ENCODE measurements at regions not wholly inside any gene's neighbourhood (a gene's known extent, or its start where the extent isn't known, plus 50 kb on each side); places are given as distances from the start of the nearest gene placed in this dataset.

DNA sequence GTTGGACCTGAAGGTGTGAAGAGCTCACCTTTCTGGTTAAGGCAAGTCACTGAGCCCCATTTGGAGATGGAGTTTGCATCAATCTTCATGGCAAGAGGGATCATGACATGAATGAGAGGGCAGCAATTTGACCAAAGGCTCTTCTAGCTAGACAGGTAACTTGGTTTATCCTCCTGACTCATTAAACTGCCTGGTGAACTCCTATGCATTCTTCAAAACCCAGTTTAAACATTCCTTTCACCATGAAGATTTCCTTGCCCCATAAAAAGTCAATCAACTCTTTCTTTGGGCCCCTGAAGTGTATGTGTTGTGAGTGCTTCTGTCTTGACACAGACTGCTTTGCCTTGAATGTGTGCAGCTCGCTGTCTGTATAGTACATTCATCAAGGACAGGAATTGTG, 120.0 kb upstream of the FOXF1 start:
- H3K9me3 ChIP-seq, result no peaks in the 10 kb centered on the region
- TF ChIP-seq, protein P1, sequence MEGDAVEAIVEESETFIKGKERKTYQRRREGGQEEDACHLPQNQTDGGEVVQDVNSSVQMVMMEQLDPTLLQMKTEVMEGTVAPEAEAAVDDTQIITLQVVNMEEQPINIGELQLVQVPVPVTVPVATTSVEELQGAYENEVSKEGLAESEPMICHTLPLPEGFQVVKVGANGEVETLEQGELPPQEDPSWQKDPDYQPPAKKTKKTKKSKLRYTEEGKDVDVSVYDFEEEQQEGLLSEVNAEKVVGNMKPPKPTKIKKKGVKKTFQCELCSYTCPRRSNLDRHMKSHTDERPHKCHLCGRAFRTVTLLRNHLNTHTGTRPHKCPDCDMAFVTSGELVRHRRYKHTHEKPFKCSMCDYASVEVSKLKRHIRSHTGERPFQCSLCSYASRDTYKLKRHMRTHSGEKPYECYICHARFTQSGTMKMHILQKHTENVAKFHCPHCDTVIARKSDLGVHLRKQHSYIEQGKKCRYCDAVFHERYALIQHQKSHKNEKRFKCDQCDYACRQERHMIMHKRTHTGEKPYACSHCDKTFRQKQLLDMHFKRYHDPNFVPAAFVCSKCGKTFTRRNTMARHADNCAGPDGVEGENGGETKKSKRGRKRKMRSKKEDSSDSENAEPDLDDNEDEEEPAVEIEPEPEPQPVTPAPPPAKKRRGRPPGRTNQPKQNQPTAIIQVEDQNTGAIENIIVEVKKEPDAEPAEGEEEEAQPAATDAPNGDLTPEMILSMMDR (IDR thresholded peaks at IDR 0.05), result no peak
- DNase-seq (ENCODE audit: low spot score), result no peak
- H3K27me3 ChIP-seq (replicated peaks; ENCODE audit: insufficient read depth), result no peaks in the 10 kb centered on the region
- no peak overlapping the region for H3K27ac ChIP-seq
- no peaks in the 10 kb centered on the region for H3K36me3 ChIP-seq
- no peak for ATAC-seq (ENCODE audit: insufficient number of reproducible peaks, low FRiP score, low read depth)
- no peak overlapping the region for H3K4me3 ChIP-seq
- no peaks in the 10 kb centered on the region for H3K4me1 ChIP-seq (ENCODE audit: control insufficient read depth in 1 of 2, low read depth in 2 of 2)

DNA sequence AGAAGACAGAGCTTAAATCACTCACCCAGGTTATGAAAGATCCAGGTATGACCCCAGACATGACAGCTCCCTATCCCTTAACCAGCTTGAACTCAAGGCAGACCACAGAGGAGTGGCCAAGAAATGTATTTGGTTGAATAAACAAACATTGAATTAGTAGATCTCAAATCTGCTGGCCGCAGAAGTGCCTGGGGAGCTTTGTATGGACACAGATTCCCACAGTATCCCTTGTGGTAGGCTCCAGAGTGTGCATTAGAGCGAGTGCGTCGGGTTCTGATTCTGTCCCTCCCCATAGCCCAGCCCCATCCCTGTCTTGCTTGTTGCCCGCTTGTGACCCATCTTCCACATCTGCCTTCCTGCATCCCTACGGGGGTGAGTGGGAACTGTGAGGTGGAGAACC, 118.8 kb upstream of the FOXF1 start:
- H3K4me3 ChIP-seq, result no peak overlapping the region
- no peak for DNase-seq (ENCODE audit: low spot score)
- H3K27me3 ChIP-seq (replicated peaks; ENCODE audit: insufficient read depth), result no peaks in the 10 kb centered on the region
- H3K27ac ChIP-seq, result no peak overlapping the region
- no peaks in the 10 kb centered on the region for H3K9me3 ChIP-seq
- no peaks in the 10 kb centered on the region for H3K36me3 ChIP-seq
- TF ChIP-seq, protein P1 (IDR thresholded peaks at IDR 0.05), result no peak
- no peaks in the 10 kb centered on the region for H3K4me1 ChIP-seq (ENCODE audit: control insufficient read depth in 1 of 2, low read depth in 2 of 2)
- no peak for ATAC-seq (ENCODE audit: insufficient number of reproducible peaks, low FRiP score, low read depth)

DNA sequence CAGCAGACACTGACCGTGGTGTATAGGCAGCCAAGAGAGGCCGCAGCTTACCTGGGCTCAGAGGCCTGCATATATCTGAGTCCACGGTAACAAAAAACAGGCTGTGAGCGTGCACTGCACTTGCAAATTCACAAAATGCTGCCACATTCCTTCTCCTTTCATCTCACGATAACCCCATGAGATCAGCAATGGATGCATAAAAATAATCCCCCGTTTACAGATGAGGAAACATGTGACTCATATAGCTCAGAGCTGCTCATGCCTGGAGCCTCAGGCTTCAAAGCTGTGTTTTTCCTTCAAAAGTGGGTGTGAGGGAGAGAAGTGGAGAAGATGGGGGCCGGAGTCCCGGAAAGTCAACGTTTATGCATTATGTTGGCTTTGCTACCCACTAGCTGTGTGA, 118.3 kb upstream of the FOXF1 start:
- H3K4me1 ChIP-seq (ENCODE audit: control insufficient read depth in 1 of 2, low read depth in 2 of 2), result no peaks in the 10 kb centered on the region
- DNase-seq (ENCODE audit: low spot score) (no peak), ATAC-seq (ENCODE audit: insufficient number of reproducible peaks, low FRiP score, low read depth) (no peak)
- TF ChIP-seq, protein P1 (IDR thresholded peaks at IDR 0.05), result no peak
- no peak overlapping the region for H3K4me3 ChIP-seq
- no peaks in the 10 kb centered on the region for H3K36me3 ChIP-seq
- H3K27ac ChIP-seq, result no peak overlapping the region
- no peaks in the 10 kb centered on the region for H3K9me3 ChIP-seq
- no peaks in the 10 kb centered on the region for H3K27me3 ChIP-seq (replicated peaks; ENCODE audit: insufficient read depth)

DNA sequence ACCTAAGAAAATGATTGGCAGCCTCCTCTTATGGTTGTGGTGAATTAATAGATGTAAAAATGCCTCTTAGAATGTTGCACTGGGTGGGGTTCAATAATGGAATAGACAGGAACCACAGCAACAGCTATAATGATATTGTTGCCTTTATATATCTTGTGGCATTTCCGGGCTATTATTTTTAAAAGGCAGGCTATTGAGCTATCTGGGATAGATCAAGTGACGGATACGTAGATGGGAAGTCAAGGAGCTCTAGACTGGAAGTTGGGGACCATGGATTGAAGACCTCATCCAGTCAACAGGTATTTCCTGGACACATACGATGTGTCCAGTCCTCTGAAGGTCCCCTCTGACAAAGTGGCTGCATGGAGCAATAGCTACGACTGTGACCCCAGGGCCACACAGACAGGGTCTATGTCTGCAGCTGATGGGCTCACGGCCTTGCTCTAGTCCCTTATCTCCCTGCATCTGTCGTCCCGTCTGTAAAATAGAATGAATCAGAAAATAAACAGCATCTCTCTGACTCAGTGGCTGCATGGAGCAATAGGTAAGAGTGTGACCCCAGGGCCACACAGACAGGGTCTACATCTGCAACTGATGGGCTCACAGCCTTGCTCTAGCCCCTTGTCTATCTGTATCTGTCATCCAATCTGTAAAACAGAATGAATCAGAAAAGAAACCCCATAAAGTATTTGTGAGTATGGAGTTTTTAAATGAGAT, 117.7 kb upstream of the FOXF1 start:
- Histone ChIP-seq H3K4me1 (ENCODE audit: control insufficient read depth in 1 of 2, low read depth in 2 of 2) (no peaks in the 10 kb centered on the region), H3K4me3 (no peak overlapping the region), H3K36me3 (no peaks in the 10 kb centered on the region), H3K27me3 (replicated peaks; ENCODE audit: insufficient read depth) (no peaks in the 10 kb centered on the region), H3K27ac (no peak overlapping the region), H3K9me3 (no peaks in the 10 kb centered on the region)
- TF ChIP-seq, protein P1 (IDR thresholded peaks at IDR 0.05), result no peak
- ATAC-seq (ENCODE audit: insufficient number of reproducible peaks, low FRiP score, low read depth) (no peak), DNase-seq (ENCODE audit: low spot score) (no peak)

DNA sequence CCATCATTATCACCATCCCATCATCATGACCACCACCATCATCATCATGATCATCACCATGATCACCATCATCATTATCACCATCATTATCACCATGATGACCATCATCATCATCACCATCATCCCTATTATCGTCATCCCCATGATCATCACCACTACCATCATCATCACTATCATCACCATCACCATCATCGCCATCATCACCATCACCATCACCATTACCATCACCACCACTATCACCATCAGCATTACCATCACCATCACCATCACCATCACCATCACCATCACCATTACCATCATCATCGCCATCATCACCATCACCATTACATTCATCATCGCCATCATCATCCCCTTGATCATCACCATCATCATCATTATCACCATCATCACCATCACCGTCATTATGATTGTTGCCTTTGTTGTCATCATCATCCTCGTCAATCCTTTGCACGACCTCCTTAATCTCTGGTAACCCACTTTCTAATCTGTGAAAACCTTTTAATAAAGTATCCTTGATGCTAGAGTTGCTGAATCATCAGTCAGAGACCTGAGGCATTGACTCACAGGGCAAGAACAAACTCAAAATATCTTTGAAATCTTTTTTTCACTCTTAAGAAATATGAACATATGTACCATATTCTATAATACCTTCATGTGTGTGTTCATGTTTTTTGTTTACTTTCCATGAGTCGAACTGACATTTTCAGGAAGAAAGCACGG, 116.3 kb upstream of the FOXF1 start:
- Histone ChIP-seq H3K27me3 (replicated peaks; ENCODE audit: insufficient read depth) (no peaks in the 10 kb centered on the region), H3K36me3 (no peaks in the 10 kb centered on the region), H3K4me1 (ENCODE audit: control insufficient read depth in 1 of 2, low read depth in 2 of 2) (no peaks in the 10 kb centered on the region), H3K4me3 (no peak overlapping the region), H3K27ac (no peak overlapping the region), H3K9me3 (no peaks in the 10 kb centered on the region)
- DNase-seq (ENCODE audit: low spot score) (no peak), ATAC-seq (ENCODE audit: insufficient number of reproducible peaks, low FRiP score, low read depth) (no peak)
- TF ChIP-seq, protein P1 (IDR thresholded peaks at IDR 0.05), result no peak
